22Rv1 (cell line): ENCODE measurements at regions not wholly inside any gene's neighbourhood (a gene's known extent, or its start where the extent isn't known, plus 50 kb on each side); places are given as distances from the start of the nearest gene placed in this dataset.

Experiments used
- H3K27ac ChIP-seq: fragments of 450-650 bp; 2 replicates; pipeline ENCODE4 v1.5.1; 2017
- CTCF ChIP-seq: fragments of 450-650 bp; IDR thresholded peaks from 2 replicates; pipeline ENCODE4 v1.5.1; 2017; ENCODE audit warnings: mild to moderate bottlenecking
- ZFX ChIP-seq: fragments of 450-650 bp; IDR thresholded peaks from 2 replicates; pipeline ENCODE4 v1.6.1; 2017; ENCODE audit warnings: antibody characterized with exemption, borderline replicate concordance

DNA sequence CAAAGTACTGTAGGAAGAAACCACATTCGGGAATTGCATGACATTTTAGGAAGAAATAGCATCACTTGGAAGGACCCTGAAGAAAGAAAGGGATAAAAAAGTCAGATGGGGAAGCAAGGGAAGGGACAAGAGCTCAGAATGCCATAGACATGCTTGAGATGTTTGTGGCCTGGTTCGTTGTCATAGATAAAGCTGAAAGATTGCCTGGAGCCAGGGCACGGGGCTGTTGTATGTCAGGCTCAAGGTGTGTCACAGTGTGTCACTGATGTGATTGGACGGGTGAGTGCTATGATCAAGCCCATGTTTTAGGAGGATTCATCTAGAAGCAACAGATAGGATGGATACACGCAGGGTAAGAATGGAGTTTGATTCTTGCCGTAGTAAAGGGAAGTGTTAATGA, 216.2 kb upstream of the SOX4 start:
- TF ChIP-seq CTCF (no peak), ZFX (no peak)
- H3K27ac ChIP-seq, result no peak overlapping the region

GRCh38 chr6:21381331-21381963, 212.1 kb upstream of the SOX4 start:
- TF ChIP-seq CTCF, result no peak
- TF ChIP-seq ZFX, result no peak
- no peak overlapping the region for H3K27ac ChIP-seq

DNA sequence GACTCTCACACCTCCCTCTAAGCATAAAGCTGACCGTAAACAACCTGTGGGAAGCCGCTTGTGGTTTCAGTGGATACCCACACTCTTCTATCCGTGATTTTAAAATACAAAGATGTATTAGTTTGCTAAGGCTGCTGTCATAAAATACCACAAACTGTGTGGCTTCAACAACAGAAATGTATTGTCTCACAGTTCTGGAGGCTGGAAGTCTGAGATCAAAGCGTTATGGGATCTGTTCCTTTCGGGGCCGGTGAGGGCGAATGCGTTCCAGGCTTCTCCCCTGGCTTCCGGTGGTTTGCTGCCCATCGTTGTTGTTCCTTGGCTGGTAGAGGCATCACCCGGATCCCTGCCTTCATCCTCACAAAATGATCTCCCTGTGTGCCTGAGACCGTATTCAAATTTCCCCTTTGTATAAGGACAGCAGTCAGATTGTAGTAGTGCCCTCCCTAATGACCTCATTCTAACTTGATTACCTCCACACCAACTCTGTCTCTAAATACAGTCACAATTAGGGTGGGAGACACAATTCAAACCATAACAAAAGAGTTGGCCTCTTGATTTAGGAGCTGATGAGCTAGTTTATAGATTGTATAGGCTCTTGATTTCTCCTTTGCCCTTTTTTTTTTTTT, 210.6 kb upstream of the SOX4 start:
- H3K27ac ChIP-seq, result no peak overlapping the region
- TF ChIP-seq CTCF (no peak), ZFX (no peak)

DNA sequence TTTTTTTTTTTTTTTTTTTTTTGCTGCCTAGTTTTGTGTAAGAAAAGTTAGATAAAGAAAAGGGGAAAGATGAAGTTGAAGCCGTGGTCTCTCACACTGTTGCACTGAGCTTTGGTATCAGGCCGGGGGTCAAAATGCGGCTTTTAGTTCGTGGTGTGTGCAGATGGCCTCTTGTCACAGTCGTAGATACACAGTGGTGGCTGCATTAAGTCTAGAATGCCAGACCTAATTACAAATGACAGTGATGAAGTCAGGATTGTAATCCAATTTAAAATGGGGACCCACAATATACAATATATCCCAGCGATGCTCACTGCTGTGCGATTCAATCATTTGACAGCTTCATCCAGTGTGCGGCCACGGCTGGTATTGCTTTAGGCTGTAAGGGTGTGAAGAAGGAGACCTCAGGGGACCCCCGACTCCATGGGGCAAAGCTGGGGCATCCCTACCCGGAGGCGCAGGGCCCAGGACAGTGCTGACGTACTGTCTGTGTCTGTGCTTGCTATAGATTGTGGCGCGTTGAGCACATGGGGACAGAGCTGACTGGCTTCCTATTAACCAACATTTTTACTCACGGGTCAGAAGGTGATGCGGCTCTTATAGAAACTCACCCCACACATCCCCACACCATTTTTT, 210.0 kb upstream of the SOX4 start:
- TF ChIP-seq CTCF (no peak), ZFX (no peak)
- H3K27ac ChIP-seq, result no peak overlapping the region

DNA sequence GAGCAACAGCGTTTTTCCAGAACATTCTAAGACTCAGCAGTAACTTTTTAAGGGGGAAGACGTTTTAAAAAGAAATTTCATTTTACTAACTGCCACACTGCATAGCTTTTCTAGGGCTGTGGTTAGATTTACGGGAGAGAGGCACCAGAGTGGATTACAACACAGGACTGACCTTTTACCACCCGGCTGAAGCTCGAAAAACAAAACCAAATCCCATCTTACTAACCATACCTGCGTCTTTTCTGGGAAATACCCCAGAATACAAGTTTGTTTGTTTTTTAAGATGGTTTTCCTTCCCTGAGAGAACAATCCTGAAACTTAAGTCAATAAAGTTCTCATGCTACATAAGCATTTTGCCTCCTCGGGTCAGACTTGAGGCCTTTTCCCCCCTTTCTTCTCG, 209.3 kb upstream of the SOX4 start:
- TF ChIP-seq ZFX, result no peak
- no peak for TF ChIP-seq CTCF
- no peak overlapping the region for H3K27ac ChIP-seq

DNA sequence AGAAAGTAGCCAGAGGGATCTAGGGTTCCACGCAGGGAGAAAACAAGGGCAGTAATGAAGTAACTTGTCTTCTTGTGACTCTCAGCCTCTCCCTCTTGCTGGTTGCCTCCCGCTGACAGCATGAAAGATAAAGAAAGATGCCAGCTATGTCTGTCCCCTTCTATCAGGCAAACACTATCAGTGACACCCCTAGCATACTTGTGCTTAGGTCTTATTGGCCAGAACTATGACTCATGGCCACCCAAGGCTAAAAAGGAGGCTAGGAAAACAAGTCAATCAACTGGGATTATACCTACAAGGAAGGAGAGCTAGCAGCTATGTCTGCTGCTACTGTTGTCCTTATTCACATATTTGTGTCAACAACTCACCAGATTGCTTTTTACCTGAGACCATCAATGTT, 206.8 kb upstream of the SOX4 start:
- TF ChIP-seq ZFX (no peak), CTCF (no peak)
- no peak overlapping the region for H3K27ac ChIP-seq
